Endothelial cell (in vitro differentiated cells): ENCODE measurements at regions not wholly inside any gene's neighbourhood (a gene's known extent, or its start where the extent isn't known, plus 50 kb on each side); places are given as distances from the start of the nearest gene placed in this dataset.

Source experiments
- DNase-seq: peaks from one replicate; pipeline ENCODE4 v3.0.0; 2021; ENCODE audit warnings: low spot score
- H3K27ac Mint-ChIP-seq: one replicate; pipeline ENCODE4 v1.8.0; 2021; ENCODE audit warnings: mixed read lengths, inconsistent platforms; ENCODE audit not compliant: unreplicated experiment
- H3K27me3 Mint-ChIP-seq: one replicate; pipeline ENCODE4 v1.8.0; 2021; ENCODE audit warnings: mild to moderate bottlenecking, moderate library complexity, mixed read lengths, inconsistent platforms; ENCODE audit not compliant: unreplicated experiment
- H3K36me3 Mint-ChIP-seq: one replicate; pipeline ENCODE4 v1.8.0; 2021; ENCODE audit warnings: mild to moderate bottlenecking, low read depth, mixed read lengths, inconsistent platforms; ENCODE audit not compliant: unreplicated experiment
- H3K4me1 Mint-ChIP-seq: one replicate; pipeline ENCODE4 v1.8.0; 2021; ENCODE audit warnings: mild to moderate bottlenecking, mixed read lengths, inconsistent platforms; ENCODE audit not compliant: unreplicated experiment
- H3K4me3 Mint-ChIP-seq: one replicate; pipeline ENCODE4 v1.8.0; 2021; ENCODE audit warnings: mild to moderate bottlenecking, mixed read lengths, inconsistent platforms; ENCODE audit not compliant: unreplicated experiment
- H3K9me3 Mint-ChIP-seq: one replicate; pipeline ENCODE4 v1.8.0; 2021; ENCODE audit warnings: mixed read lengths, inconsistent platforms; ENCODE audit not compliant: unreplicated experiment
- TF ChIP-seq, protein P1 (sequence below): fragments of 200-600 bp; sonication (generic); IDR thresholded peaks from one replicate; pipeline ENCODE4 v1.5.0; 2021; ENCODE audit warnings: antibody characterized with exemption; ENCODE audit not compliant: unreplicated experiment

DNA sequence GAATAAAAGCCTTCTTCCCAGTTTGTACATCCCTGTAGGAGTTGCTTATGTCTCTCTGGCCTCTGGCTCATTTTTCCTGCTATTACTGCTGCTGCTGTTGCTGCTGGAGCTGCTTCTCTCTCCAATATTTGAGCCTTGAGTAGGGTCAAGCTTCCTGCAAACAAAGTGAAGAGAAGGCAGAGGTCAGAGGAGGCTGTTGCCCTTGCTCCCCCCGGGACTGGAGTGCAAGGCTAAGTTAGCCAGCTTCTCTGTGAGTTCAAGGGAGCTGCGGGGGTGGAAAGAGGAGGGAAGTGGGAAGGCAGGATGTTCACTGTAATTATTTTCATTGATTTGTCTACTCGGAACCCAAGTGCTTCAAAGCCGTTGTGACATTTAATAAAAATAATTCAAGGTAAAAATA is 77.0 kb upstream of the TMEM132E start:
- Mint-ChIP-seq H3K27ac (no peak overlapping the region), H3K4me3 (no peak overlapping the region), H3K36me3 (no peaks in the 10 kb centered on the region), H3K27me3 (peaks cover 2% of the 10 kb centered on the region), H3K4me1 (no peaks in the 10 kb centered on the region), H3K9me3 (no peaks in the 10 kb centered on the region)
- DNase-seq, result no peak
- TF ChIP-seq, protein P1, sequence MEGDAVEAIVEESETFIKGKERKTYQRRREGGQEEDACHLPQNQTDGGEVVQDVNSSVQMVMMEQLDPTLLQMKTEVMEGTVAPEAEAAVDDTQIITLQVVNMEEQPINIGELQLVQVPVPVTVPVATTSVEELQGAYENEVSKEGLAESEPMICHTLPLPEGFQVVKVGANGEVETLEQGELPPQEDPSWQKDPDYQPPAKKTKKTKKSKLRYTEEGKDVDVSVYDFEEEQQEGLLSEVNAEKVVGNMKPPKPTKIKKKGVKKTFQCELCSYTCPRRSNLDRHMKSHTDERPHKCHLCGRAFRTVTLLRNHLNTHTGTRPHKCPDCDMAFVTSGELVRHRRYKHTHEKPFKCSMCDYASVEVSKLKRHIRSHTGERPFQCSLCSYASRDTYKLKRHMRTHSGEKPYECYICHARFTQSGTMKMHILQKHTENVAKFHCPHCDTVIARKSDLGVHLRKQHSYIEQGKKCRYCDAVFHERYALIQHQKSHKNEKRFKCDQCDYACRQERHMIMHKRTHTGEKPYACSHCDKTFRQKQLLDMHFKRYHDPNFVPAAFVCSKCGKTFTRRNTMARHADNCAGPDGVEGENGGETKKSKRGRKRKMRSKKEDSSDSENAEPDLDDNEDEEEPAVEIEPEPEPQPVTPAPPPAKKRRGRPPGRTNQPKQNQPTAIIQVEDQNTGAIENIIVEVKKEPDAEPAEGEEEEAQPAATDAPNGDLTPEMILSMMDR, result no peak

DNA sequence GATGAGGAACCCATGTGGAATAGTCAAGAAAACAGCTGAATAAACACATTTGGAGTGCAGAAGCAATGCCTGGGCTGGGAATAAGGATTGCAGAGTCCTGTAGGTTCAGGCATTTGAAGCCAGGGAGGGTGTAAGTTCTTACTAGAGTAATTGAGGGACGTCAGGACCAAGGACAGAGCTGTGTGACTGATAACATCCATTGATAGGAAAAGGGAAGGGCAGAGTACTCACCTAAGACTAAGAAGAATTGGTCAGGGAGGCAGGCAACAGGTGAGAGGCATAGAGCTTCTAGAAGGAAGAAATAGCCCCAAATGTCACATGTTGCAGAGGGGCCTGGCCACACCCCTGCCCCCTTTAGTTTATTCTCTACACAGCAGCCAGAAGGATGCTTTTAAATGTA is 79.8 kb upstream of the TMEM132E start:
- no peaks in the 10 kb centered on the region for H3K36me3 Mint-ChIP-seq
- H3K9me3 Mint-ChIP-seq, result no peaks in the 10 kb centered on the region
- peaks cover 2% of the 10 kb centered on the region for H3K27me3 Mint-ChIP-seq
- H3K4me3 Mint-ChIP-seq, result no peak overlapping the region
- peak; percentile 54 for DNase-seq
- peaks cover 5% of the 10 kb centered on the region for H3K4me1 Mint-ChIP-seq
- TF ChIP-seq, protein P1, result no peak
- no peak overlapping the region for H3K27ac Mint-ChIP-seq

DNA sequence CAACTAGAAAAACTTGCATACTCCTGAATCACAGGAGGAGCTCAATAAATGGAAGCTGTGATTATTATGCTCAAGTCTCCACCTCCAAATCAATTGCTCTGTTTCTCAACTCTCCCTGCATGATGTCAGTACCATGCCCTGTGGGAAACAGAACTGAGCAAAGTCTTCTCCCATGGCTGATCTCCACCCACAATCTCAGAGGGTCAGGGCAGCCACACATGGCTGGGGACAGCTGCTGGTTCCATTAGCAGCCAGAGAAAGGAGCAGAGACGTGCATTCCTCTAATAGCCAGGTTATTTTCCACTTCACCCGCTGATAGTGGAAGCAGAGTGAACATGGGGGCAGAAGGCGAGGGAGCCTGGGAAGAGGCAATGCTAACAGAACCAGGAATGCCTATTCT is 85.5 kb upstream of the TMEM132E start:
- no peaks in the 10 kb centered on the region for H3K36me3 Mint-ChIP-seq
- no peak for DNase-seq
- H3K4me3 Mint-ChIP-seq, result no peak overlapping the region
- H3K27me3 Mint-ChIP-seq, result peaks cover 3% of the 10 kb centered on the region
- H3K4me1 Mint-ChIP-seq, result peaks cover 5% of the 10 kb centered on the region
- H3K27ac Mint-ChIP-seq, result no peak overlapping the region
- H3K9me3 Mint-ChIP-seq, result no peaks in the 10 kb centered on the region
- TF ChIP-seq, protein P1, result no peak

DNA sequence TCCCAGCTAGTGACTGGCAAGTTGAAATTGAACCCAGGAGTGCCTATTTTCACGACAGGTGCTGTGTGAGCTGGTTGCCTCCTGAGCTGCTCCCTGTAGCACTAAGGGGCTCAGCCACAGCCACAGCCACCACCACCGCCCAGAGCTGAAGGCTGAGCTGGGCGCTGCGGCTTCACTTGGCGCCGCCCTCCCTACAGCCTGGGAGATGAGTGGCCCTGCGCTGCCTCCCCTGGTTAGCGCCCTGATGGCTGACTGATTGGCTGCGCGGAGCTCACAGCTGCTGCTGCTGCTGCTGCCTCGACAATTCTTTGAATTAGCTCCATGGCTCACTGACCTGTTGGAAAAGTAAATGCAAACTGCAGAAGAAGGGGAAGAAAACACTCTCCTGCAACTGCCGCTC is 91.8 kb upstream of the TMEM132E start:
- H3K27ac Mint-ChIP-seq, result no peak overlapping the region
- H3K4me1 Mint-ChIP-seq, result no peaks in the 10 kb centered on the region
- H3K36me3 Mint-ChIP-seq, result no peaks in the 10 kb centered on the region
- H3K9me3 Mint-ChIP-seq, result no peaks in the 10 kb centered on the region
- H3K4me3 Mint-ChIP-seq, result no peak overlapping the region
- peaks cover 2% of the 10 kb centered on the region for H3K27me3 Mint-ChIP-seq
- TF ChIP-seq, protein P1, result no peak
- no peak for DNase-seq

DNA sequence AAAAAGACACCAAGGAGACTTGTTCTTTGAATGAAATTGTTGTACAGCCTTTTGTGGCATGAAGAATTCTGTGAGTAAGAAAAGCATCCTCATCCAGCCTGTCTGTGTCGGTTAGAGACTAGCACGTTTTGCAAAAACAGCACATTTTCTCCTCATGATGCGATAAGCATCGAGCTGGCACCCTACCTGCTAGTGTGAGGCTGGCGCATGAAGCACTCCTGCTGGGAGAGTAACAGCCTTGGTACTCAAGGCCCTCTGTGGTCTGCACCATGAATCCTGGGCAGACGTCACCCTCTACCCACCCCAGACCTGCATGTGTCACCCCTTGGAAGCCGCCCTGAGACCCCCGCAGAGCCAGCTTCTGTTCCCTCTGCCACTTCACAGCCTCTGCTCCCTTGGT is 92.6 kb upstream of the TMEM132E start:
- H3K9me3 Mint-ChIP-seq, result no peaks in the 10 kb centered on the region
- peaks cover 2% of the 10 kb centered on the region for H3K27me3 Mint-ChIP-seq
- no peaks in the 10 kb centered on the region for H3K4me1 Mint-ChIP-seq
- H3K4me3 Mint-ChIP-seq, result no peak overlapping the region
- no peak for DNase-seq
- H3K27ac Mint-ChIP-seq, result no peak overlapping the region
- TF ChIP-seq, protein P1, result no peak
- no peaks in the 10 kb centered on the region for H3K36me3 Mint-ChIP-seq
